Kidney epithelial cell (primary cell): ENCODE measurements at regions not wholly inside any gene's neighbourhood (a gene's known extent, or its start where the extent isn't known, plus 50 kb on each side); places are given as distances from the start of the nearest gene placed in this dataset.
"Not testable (repeated sequence)": the region's sequence is repeated elsewhere in the genome, so short reads cannot be mapped to it uniquely, and the experiment has no call there.

Source experiments
- DNase-seq: peaks from one replicate; pipeline ENCODE4 v3.0.0-alpha.2; 2010; ENCODE audit warnings: low read depth
- H3K27me3 ChIP-seq: 2 replicates; pipeline ENCODE4 v1.6.0; 2011; ENCODE audit warnings: low read length; ENCODE audit not compliant: control insufficient read depth, insufficient read depth
- H3K36me3 ChIP-seq: 2 replicates; pipeline ENCODE4 v1.5.1; 2011; ENCODE audit warnings: low read length; ENCODE audit not compliant: control insufficient read depth, insufficient read depth
- H3K4me3 ChIP-seq: 2 replicates; pipeline ENCODE4 v1.5.1; 2011; ENCODE audit warnings: low read depth, mild to moderate bottlenecking, control low read depth, low read length
- CTCF ChIP-seq: IDR thresholded peaks from 2 replicates; pipeline ENCODE4 v1.5.1; 2011; ENCODE audit warnings: mild to moderate bottlenecking, moderate library complexity, low read length, control low read depth, inconsistent platforms; ENCODE audit not compliant: insufficient read depth, poor library complexity, severe bottlenecking

GRCh38 chr11:95414217-95414616 is 183.2 kb upstream of the SESN3 start:
- no peaks in the 10 kb centered on the region for H3K27me3 ChIP-seq
- H3K36me3 ChIP-seq: no peaks in the 10 kb centered on the region
- no peak for DNase-seq
- no peak for TF ChIP-seq CTCF
- H3K4me3 ChIP-seq: no peak overlapping the region

- H3K4me3 ChIP-seq: no peak overlapping the region
- TF ChIP-seq CTCF: no peak
- no peak for DNase-seq
- H3K36me3 ChIP-seq: no peaks in the 10 kb centered on the region
- H3K27me3 ChIP-seq: no peaks in the 10 kb centered on the region
These were observed 182.8 kb upstream of the SESN3 start for GRCh38 chr11:95413761-95414160.

- Histone ChIP-seq H3K27me3 (no peaks in the 10 kb centered on the region), H3K36me3 (no peaks in the 10 kb centered on the region), H3K4me3 (no peak overlapping the region)
- TF ChIP-seq CTCF: no peak
- no peak for DNase-seq
These were observed 182.0 kb upstream of the SESN3 start for GRCh38 chr11:95413021-95413420.

GRCh38 chr11:95412074-95412473 is 181.1 kb upstream of the SESN3 start:
- no peaks in the 10 kb centered on the region for H3K36me3 ChIP-seq
- DNase-seq: no peak
- TF ChIP-seq CTCF: no peak
- no peak overlapping the region for H3K4me3 ChIP-seq
- no peaks in the 10 kb centered on the region for H3K27me3 ChIP-seq

- not testable (repeated sequence) for H3K36me3 ChIP-seq, H3K4me3 ChIP-seq, H3K27me3 ChIP-seq, DNase-seq
These were observed 179.7 kb upstream of the SESN3 start for GRCh38 chr11:95410707-95411106.

- no peaks in the 10 kb centered on the region for H3K36me3 ChIP-seq
- no peaks in the 10 kb centered on the region for H3K27me3 ChIP-seq
- no peak for DNase-seq
- no peak for TF ChIP-seq CTCF
- no peak overlapping the region for H3K4me3 ChIP-seq
These were observed 175.3 kb upstream of the SESN3 start for GRCh38 chr11:95406271-95406670.
